WTC11 (cell line): ENCODE measurements at regions not wholly inside any gene's neighbourhood (a gene's known extent, or its start where the extent isn't known, plus 50 kb on each side); places are given as distances from the start of the nearest gene placed in this dataset.

Experiments used
- ATAC-seq: fragments of 200-7000 bp; cut with Tn5 transposase; 2 replicates; pipeline ENCODE4 v1.10.0; 2021; ENCODE audit warnings: mild to moderate bottlenecking, moderate library complexity
- CTCF ChIA-PET: fragments of 300-600 bp; sonication (Branson Sonifier 250); formaldehyde crosslinking; loops from one replicate; lab custom pipeline; 2021; ENCODE audit warnings: antibody characterized with exemption; lab: Charles Lee
- POLR2A ChIA-PET: fragments of 350-600 bp; sonication (Branson Sonifier 250); formaldehyde crosslinking; loops from one replicate; lab custom pipeline; 2021; ENCODE audit warnings: antibody characterized with exemption; lab: Charles Lee
- DNase-seq: peaks from one replicate; pipeline ENCODE4 v3.0.0; 2021; ENCODE audit warnings: low spot score
- H3K27ac Mint-ChIP-seq: 2 replicates; pipeline ENCODE4 v1.8.0; 2021; ENCODE audit warnings: mixed read lengths
- H3K27me3 Mint-ChIP-seq: 2 replicates; pipeline ENCODE4 v1.8.0; 2021; ENCODE audit warnings: low read depth, mild to moderate bottlenecking, moderate library complexity, mixed read lengths
- H3K36me3 Mint-ChIP-seq: 2 replicates; pipeline ENCODE4 v1.8.0; 2021; ENCODE audit warnings: mixed read lengths
- H3K4me1 Mint-ChIP-seq: 2 replicates; pipeline ENCODE4 v1.8.0; 2022; ENCODE audit warnings: mixed read lengths
- H3K4me3 Mint-ChIP-seq: 2 replicates; pipeline ENCODE4 v1.8.0; 2021; ENCODE audit warnings: mild to moderate bottlenecking, moderate library complexity, mixed read lengths
- H3K9me3 Mint-ChIP-seq: 2 replicates; pipeline ENCODE4 v1.8.0; 2021; ENCODE audit warnings: mixed read lengths
- ATF3 ChIP-seq: sonication (generic); formaldehyde crosslinking; conservative IDR thresholded peaks from 2 replicates; pipeline ENCODE4 v1.8.1; 2022; ENCODE audit warnings: mild to moderate bottlenecking, missing genetic modification reagents
- CBFB ChIP-seq: sonication (generic); formaldehyde crosslinking; IDR thresholded peaks from 2 replicates; pipeline ENCODE4 v1.8.1; 2022; ENCODE audit warnings: mild to moderate bottlenecking, low read depth, missing genetic modification reagents
- CREB1 ChIP-seq: sonication (generic); formaldehyde crosslinking; IDR thresholded peaks from 2 replicates; pipeline ENCODE4 v1.8.0; 2023; ENCODE audit warnings: mild to moderate bottlenecking, missing genetic modification reagents
- CREM ChIP-seq: sonication (generic); formaldehyde crosslinking; IDR thresholded peaks from 2 replicates; pipeline ENCODE4 v1.8.1; 2022; ENCODE audit warnings: mild to moderate bottlenecking, missing genetic modification reagents, moderate library complexity
- EMX1 ChIP-seq: fragments of 250-450 bp; sonication (Bioruptor Pico); IDR thresholded peaks from 2 replicates; pipeline ENCODE4 v1.8.0; 2021; ENCODE audit warnings: mild to moderate bottlenecking
- ESRRA ChIP-seq: sonication (generic); formaldehyde crosslinking; IDR thresholded peaks from 2 replicates; pipeline ENCODE4 v1.8.1; 2022; ENCODE audit warnings: mild to moderate bottlenecking, missing genetic modification reagents, borderline replicate concordance
- FOXK1 ChIP-seq: sonication (generic); formaldehyde crosslinking; IDR thresholded peaks from 2 replicates; pipeline ENCODE4 v1.8.0; 2022; ENCODE audit warnings: mild to moderate bottlenecking, moderate library complexity, missing genetic modification reagents
- FOXP4 ChIP-seq: sonication (generic); formaldehyde crosslinking; IDR thresholded peaks from 2 replicates; pipeline ENCODE4 v1.8.0; 2022; ENCODE audit warnings: mild to moderate bottlenecking, missing genetic modification reagents
- GTF2I ChIP-seq: fragments of 250-450 bp; sonication (Bioruptor Pico); conservative IDR thresholded peaks from 2 replicates; pipeline ENCODE4 v1.4.0; 2021; ENCODE audit warnings: mild to moderate bottlenecking
- MAX ChIP-seq: sonication (generic); formaldehyde crosslinking; IDR thresholded peaks from 2 replicates; pipeline ENCODE4 v1.8.0; 2022; ENCODE audit warnings: mild to moderate bottlenecking, missing genetic modification reagents
- MYBL2 ChIP-seq: sonication (generic); formaldehyde crosslinking; IDR thresholded peaks from 2 replicates; pipeline ENCODE4 v1.8.1; 2023; ENCODE audit warnings: mild to moderate bottlenecking, moderate library complexity, missing genetic modification reagents
- NFYB ChIP-seq: sonication (generic); formaldehyde crosslinking; conservative IDR thresholded peaks from 2 replicates; pipeline ENCODE4 v1.8.0; 2022; ENCODE audit warnings: low read depth, missing genetic modification reagents
- OVOL2 ChIP-seq: fragments of 250-450 bp; sonication (Bioruptor Pico); IDR thresholded peaks from 2 replicates; pipeline ENCODE4 v1.9.0; 2021; ENCODE audit warnings: mild to moderate bottlenecking, borderline replicate concordance
- PREB ChIP-seq: sonication (generic); formaldehyde crosslinking; IDR thresholded peaks from 2 replicates; pipeline ENCODE4 v1.8.1; 2022; ENCODE audit warnings: mild to moderate bottlenecking, missing genetic modification reagents, moderate library complexity, borderline replicate concordance
- RELA ChIP-seq: sonication (generic); formaldehyde crosslinking; IDR thresholded peaks from 2 replicates; pipeline ENCODE4 v1.8.1; 2022; ENCODE audit warnings: missing genetic modification reagents, mild to moderate bottlenecking, borderline replicate concordance
- SMAD3 ChIP-seq: sonication (generic); formaldehyde crosslinking; IDR thresholded peaks from 2 replicates; pipeline ENCODE4 v1.8.0; 2022; ENCODE audit warnings: missing genetic modification reagents, mild to moderate bottlenecking, borderline replicate concordance
- STAT6 ChIP-seq: sonication (generic); formaldehyde crosslinking; conservative IDR thresholded peaks from 2 replicates; pipeline ENCODE4 v1.8.1; 2023; ENCODE audit warnings: mild to moderate bottlenecking, low read depth, missing genetic modification reagents, moderate library complexity
- TEAD1 ChIP-seq: sonication (generic); formaldehyde crosslinking; IDR thresholded peaks from 2 replicates; pipeline ENCODE4 v1.8.0; 2022; ENCODE audit warnings: mild to moderate bottlenecking, missing genetic modification reagents
- TP53 ChIP-seq: sonication (generic); formaldehyde crosslinking; IDR thresholded peaks from 2 replicates; pipeline ENCODE4 v1.8.1; 2023; ENCODE audit warnings: mild to moderate bottlenecking, missing genetic modification reagents
- ZNF263 ChIP-seq: sonication (generic); formaldehyde crosslinking; IDR thresholded peaks from 2 replicates; pipeline ENCODE4 v1.8.1; 2022; ENCODE audit warnings: low read depth, mild to moderate bottlenecking, moderate library complexity, missing genetic modification reagents
- ZNF416 ChIP-seq: fragments of 250-450 bp; sonication (Bioruptor Pico); IDR thresholded peaks from 2 replicates; pipeline ENCODE4 v1.9.0; 2021; ENCODE audit warnings: mild to moderate bottlenecking, inconsistent platforms
- ZNF425 ChIP-seq: fragments of 250-450 bp; sonication (Bioruptor Pico); conservative IDR thresholded peaks from 2 replicates; pipeline ENCODE4 v1.9.0; 2021; ENCODE audit warnings: mild to moderate bottlenecking

- TF ChIP-seq STAT6 (CRISPR knock-in tag) (no peak), CREB1 (CRISPR knock-in tag) (no peak), ESRRA (CRISPR knock-in tag) (no peak), GTF2I (no peak), TP53 (CRISPR knock-in tag) (no peak), TEAD1 (CRISPR knock-in tag) (no peak), MYBL2 (CRISPR knock-in tag) (no peak), ATF3 (CRISPR knock-in tag) (no peak), SMAD3 (CRISPR knock-in tag) (no peak), CBFB (CRISPR knock-in tag) (no peak), EMX1 (CRISPR knock-in tag) (no peak), PREB (CRISPR knock-in tag) (no peak), NFYB (CRISPR knock-in tag) (no peak)
These were observed 538.8 kb downstream of the LRRIQ3 start (continued) for GRCh38 chr1:73659136-73659535.

GRCh38 chr1:73654714-73655113, 543.3 kb downstream of the LRRIQ3 start:
- POLR2A ChIA-PET, result no interaction called here
- ATAC-seq, result no peak
- peaks cover under 1% of the 10 kb centered on the region for H3K36me3 Mint-ChIP-seq
- peaks cover 5% of the 10 kb centered on the region for H3K9me3 Mint-ChIP-seq
- no peak for DNase-seq
- TF ChIP-seq TEAD1 (CRISPR knock-in tag) (no peak), FOXP4 (CRISPR knock-in tag) (no peak), CREM (CRISPR knock-in tag) (no peak), MYBL2 (CRISPR knock-in tag) (no peak), MAX (no peak), ZNF416 (CRISPR knock-in tag) (no peak), OVOL2 (CRISPR knock-in tag) (no peak), RELA (CRISPR knock-in tag) (no peak), FOXK1 (CRISPR knock-in tag) (no peak), ZNF263 (CRISPR knock-in tag) (no peak), ZNF425 (no peak)
- CTCF ChIA-PET, result no interaction called here
- no peaks in the 10 kb centered on the region for H3K4me1 Mint-ChIP-seq
- no peak overlapping the region for H3K4me3 Mint-ChIP-seq
- no peaks in the 10 kb centered on the region for H3K27me3 Mint-ChIP-seq
- H3K27ac Mint-ChIP-seq, result no peak overlapping the region
